Natural killer cell treated with Interleukin-12 subunit alpha and Interleukin-12 subunit beta and Interleukin-15 and Interleukin-18, amount 100 ng/mL, for 72 hours (primary cell): ENCODE measurements at regions not wholly inside any gene's neighbourhood (a gene's known extent, or its start where the extent isn't known, plus 50 kb on each side); places are given as distances from the start of the nearest gene placed in this dataset.
"Not testable (repeated sequence)": the region's sequence is repeated elsewhere in the genome, so short reads cannot be mapped to it uniquely, and the experiment has no call there.

Experiments
- ATAC-seq, 2 donors: fragments of 150-1000 bp; cut with Tn5 transposase in 1 of 2; sonication (Bioruptor Pico), chemical (Tn5 transposase) in 1 of 2; 2 replicates each; pipeline ENCODE4 v1.10.0; 2021
- DNase-seq: peaks from one replicate; pipeline ENCODE4 v3.0.0; 2022; ENCODE audit warnings: low spot score
- H3K27ac Mint-ChIP-seq, 2 donors: 1 replicate in 1 of 2; 2 replicates in 1 of 2; pipeline ENCODE4 v1.8.0; 2022; ENCODE audit warnings: mixed read lengths in 2 of 2, mild to moderate bottlenecking in 1 of 2, moderate library complexity in 1 of 2
- H3K27me3 Mint-ChIP-seq, 2 donors: 1 replicate in 1 of 2; 2 replicates in 1 of 2; pipeline ENCODE4 v1.8.0; 2022; ENCODE audit warnings: mixed read lengths in 2 of 2
- H3K36me3 Mint-ChIP-seq: one replicate; pipeline ENCODE4 v1.8.0; 2022; ENCODE audit warnings: mixed read lengths
- H3K4me1 Mint-ChIP-seq, 2 donors: 1 replicate in 1 of 2; 2 replicates in 1 of 2; pipeline ENCODE4 v1.8.0; 2022; ENCODE audit warnings: low read depth in 2 of 2, mixed read lengths in 2 of 2, mild to moderate bottlenecking in 1 of 2
- H3K4me3 Mint-ChIP-seq: one replicate; pipeline ENCODE4 v1.8.0; 2022; ENCODE audit warnings: mixed read lengths
- H3K9me3 Mint-ChIP-seq: 2 replicates; pipeline ENCODE4 v1.8.0; 2022; ENCODE audit warnings: mixed read lengths

- peaks cover 22 to 40% of the 10 kb centered on the region in 2 donors for H3K27me3 Mint-ChIP-seq
- no peak overlapping the region for H3K27ac Mint-ChIP-seq
These were observed 88.5 kb upstream of the ZBTB18 start for GRCh38 chr1:243962541-243962940.

GRCh38 chr1:243959998-243960397, 91.1 kb upstream of the ZBTB18 start:
- Mint-ChIP-seq H3K4me1 (no peaks in the 10 kb centered on the region), H3K27ac (no peak overlapping the region), H3K36me3 (no peaks in the 10 kb centered on the region), H3K4me3 (no peak overlapping the region), H3K9me3 (no peaks in the 10 kb centered on the region), H3K27me3 (peaks cover 19 to 48% of the 10 kb centered on the region in 2 donors)
- ATAC-seq: no peak
- DNase-seq: no peak

More at GRCh38 chr1:243962541-243962940, 88.5 kb upstream of the ZBTB18 start:
- DNase-seq (no peak), ATAC-seq (no peak)
- H3K9me3 Mint-ChIP-seq: no peaks in the 10 kb centered on the region
- no peaks in the 10 kb centered on the region for H3K4me1 Mint-ChIP-seq
- no peaks in the 10 kb centered on the region for H3K36me3 Mint-ChIP-seq
- H3K4me3 Mint-ChIP-seq: no peak overlapping the region

GRCh38 chr1:243957141-243957540, 93.9 kb upstream of the ZBTB18 start:
- ATAC-seq (no peak), DNase-seq (no peak)
- H3K9me3 Mint-ChIP-seq: no peaks in the 10 kb centered on the region
- no peak overlapping the region for H3K4me3 Mint-ChIP-seq
- H3K27ac Mint-ChIP-seq: no peak overlapping the region
- no peaks in the 10 kb centered on the region for H3K4me1 Mint-ChIP-seq
- no peaks in the 10 kb centered on the region for H3K36me3 Mint-ChIP-seq
- peaks cover 22 to 44% of the 10 kb centered on the region in 2 donors for H3K27me3 Mint-ChIP-seq

DNA sequence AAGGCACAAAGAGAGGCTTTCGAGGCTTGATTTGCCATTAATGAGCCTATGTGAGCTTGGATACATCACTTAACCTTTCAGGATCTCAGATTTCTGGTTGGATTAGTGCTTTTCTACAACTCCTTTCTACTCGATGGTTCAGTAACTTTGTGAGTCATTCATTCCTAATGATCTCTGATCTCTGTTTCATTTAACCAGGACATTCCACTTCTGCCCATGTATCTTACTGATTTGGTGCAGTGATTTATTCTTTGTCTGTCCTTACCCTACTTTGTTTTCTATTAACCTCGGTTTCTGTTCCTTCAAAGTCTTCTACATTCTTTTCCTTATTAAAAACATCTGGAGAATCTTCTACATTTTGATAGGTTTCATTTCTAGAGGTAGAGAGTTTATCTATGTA, 94.6 kb upstream of the ZBTB18 start:
- Mint-ChIP-seq H3K36me3 (no peaks in the 10 kb centered on the region), H3K9me3 (no peaks in the 10 kb centered on the region), H3K27me3 (peaks cover 24 to 39% of the 10 kb centered on the region in 2 donors), H3K4me1 (no peaks in the 10 kb centered on the region), H3K27ac (no peak overlapping the region), H3K4me3 (no peak overlapping the region)
- DNase-seq (no peak), ATAC-seq (no peak)

GRCh38 chr1:243951207-243951606, 99.9 kb upstream of the ZBTB18 start:
- H3K9me3 Mint-ChIP-seq, DNase-seq, H3K36me3 Mint-ChIP-seq, H3K4me1 Mint-ChIP-seq, ATAC-seq, H3K4me3 Mint-ChIP-seq, H3K27ac Mint-ChIP-seq: not testable (repeated sequence)
- H3K27me3 Mint-ChIP-seq: peaks cover 7 to 12% of the 10 kb centered on the region in 2 donors

GRCh38 chr1:243950166-243950565, 100.1 kb upstream of the AKT3 start:
- Mint-ChIP-seq H3K36me3 (no peaks in the 10 kb centered on the region), H3K27ac (no peak overlapping the region)

GRCh38 chr1:243946946-243947345, 96.9 kb upstream of the AKT3 start:
- no peaks in the 10 kb centered on the region for H3K9me3 Mint-ChIP-seq
- DNase-seq (no peak), ATAC-seq (peak; percentile 45 to 59)
- H3K27ac Mint-ChIP-seq: no peak overlapping the region
- no peaks in the 10 kb centered on the region for H3K4me1 Mint-ChIP-seq
- H3K4me3 Mint-ChIP-seq: no peak overlapping the region
- no peaks in the 10 kb centered on the region for H3K36me3 Mint-ChIP-seq
- H3K27me3 Mint-ChIP-seq: peaks cover 9 to 13% of the 10 kb centered on the region in 2 donors

More at GRCh38 chr1:243950166-243950565, 100.1 kb upstream of the AKT3 start:
- Mint-ChIP-seq H3K27me3 (peaks cover 7 to 14% of the 10 kb centered on the region in 2 donors), H3K4me3 (no peak overlapping the region), H3K4me1 (no peaks in the 10 kb centered on the region), H3K9me3 (no peaks in the 10 kb centered on the region)
- DNase-seq: no peak
- ATAC-seq: no peak

DNA sequence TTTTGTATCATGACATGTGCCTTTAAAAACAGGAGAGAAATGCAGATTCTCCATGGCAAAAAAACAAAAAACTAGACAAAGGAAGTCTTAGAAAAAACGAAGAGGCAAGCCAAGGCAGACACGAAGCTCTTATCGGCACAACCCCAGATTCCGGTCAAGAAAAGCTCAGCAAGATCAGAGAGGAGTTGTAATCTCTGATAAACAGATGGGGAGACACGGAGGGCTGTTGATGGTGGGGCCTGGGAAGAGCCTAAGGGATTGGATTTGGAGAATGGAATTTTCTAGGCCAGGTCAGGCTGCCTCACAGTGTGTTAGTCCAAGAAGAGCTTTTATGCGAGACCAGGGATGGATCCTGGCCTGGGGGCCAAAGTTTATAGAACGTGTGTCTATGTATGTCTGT, 96.2 kb upstream of the AKT3 start:
- DNase-seq (no peak), ATAC-seq (no peak)
- H3K36me3 Mint-ChIP-seq: no peaks in the 10 kb centered on the region
- H3K27ac Mint-ChIP-seq: no peak overlapping the region
- peaks cover 8 to 14% of the 10 kb centered on the region in 2 donors for H3K27me3 Mint-ChIP-seq
- no peak overlapping the region for H3K4me3 Mint-ChIP-seq
- H3K9me3 Mint-ChIP-seq: no peaks in the 10 kb centered on the region
- no peaks in the 10 kb centered on the region for H3K4me1 Mint-ChIP-seq

GRCh38 chr1:243945727-243946126, 95.7 kb upstream of the AKT3 start:
- ATAC-seq (no peak), DNase-seq (no peak)
- H3K4me1 Mint-ChIP-seq: no peaks in the 10 kb centered on the region
- H3K27ac Mint-ChIP-seq: no peak overlapping the region
- H3K27me3 Mint-ChIP-seq: peaks cover 8 to 14% of the 10 kb centered on the region in 2 donors
- no peaks in the 10 kb centered on the region for H3K9me3 Mint-ChIP-seq
- H3K4me3 Mint-ChIP-seq: no peak overlapping the region
- H3K36me3 Mint-ChIP-seq: no peaks in the 10 kb centered on the region

- Mint-ChIP-seq H3K27me3 (peaks cover 8 to 15% of the 10 kb centered on the region in 2 donors), H3K27ac (no peak overlapping the region), H3K36me3 (no peaks in the 10 kb centered on the region), H3K4me1 (no peaks in the 10 kb centered on the region), H3K4me3 (no peak overlapping the region), H3K9me3 (no peaks in the 10 kb centered on the region)
- DNase-seq: no peak
- ATAC-seq: no peak
These were observed 94.6 kb upstream of the AKT3 start for GRCh38 chr1:243944429-243945160.

DNA sequence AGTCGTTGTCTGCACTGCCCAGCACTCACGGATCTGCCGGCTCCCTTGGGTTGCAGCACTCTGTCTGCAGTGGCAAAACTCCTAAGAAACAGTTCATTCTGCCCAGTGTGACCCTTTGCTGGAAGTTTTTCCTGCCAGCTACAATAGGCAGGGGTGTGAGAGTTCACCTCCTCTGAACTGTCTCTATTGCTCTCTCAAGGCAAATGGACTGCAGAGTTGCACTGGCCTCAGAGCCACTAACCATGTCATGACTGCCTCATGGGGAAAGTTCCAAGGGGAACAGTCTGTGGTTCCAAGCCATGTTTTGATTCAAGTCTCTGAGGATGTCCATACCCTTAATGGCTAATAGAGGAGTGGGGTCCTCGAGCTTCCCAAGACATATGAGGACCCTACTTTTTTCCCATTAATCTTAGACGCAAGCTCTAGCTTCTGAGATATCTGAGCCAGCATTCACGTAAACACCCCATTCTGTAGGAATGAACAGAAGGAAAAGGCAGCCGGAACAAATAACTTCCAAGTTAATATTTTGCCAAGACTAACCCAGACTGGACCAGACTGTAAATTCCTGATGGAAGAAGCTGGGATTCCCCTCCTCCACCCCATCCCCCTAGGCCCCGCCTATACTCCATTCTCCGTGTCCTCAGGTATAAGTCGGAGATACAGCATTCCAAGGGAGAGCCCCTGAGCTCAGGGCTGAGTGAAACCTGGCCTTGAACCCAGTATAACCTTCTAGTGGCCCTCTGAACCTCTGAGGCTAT, 93.8 kb upstream of the AKT3 start:
- no peak overlapping the region for H3K4me3 Mint-ChIP-seq
- no peak for ATAC-seq
- H3K9me3 Mint-ChIP-seq: no peaks in the 10 kb centered on the region
- H3K36me3 Mint-ChIP-seq: no peaks in the 10 kb centered on the region
- peaks cover 5 to 6% of the 10 kb centered on the region in 2 donors for H3K4me1 Mint-ChIP-seq
- H3K27ac Mint-ChIP-seq: no peak overlapping the region
- no peak for DNase-seq
- H3K27me3 Mint-ChIP-seq: peaks cover 12 to 22% of the 10 kb centered on the region in 2 donors

DNA sequence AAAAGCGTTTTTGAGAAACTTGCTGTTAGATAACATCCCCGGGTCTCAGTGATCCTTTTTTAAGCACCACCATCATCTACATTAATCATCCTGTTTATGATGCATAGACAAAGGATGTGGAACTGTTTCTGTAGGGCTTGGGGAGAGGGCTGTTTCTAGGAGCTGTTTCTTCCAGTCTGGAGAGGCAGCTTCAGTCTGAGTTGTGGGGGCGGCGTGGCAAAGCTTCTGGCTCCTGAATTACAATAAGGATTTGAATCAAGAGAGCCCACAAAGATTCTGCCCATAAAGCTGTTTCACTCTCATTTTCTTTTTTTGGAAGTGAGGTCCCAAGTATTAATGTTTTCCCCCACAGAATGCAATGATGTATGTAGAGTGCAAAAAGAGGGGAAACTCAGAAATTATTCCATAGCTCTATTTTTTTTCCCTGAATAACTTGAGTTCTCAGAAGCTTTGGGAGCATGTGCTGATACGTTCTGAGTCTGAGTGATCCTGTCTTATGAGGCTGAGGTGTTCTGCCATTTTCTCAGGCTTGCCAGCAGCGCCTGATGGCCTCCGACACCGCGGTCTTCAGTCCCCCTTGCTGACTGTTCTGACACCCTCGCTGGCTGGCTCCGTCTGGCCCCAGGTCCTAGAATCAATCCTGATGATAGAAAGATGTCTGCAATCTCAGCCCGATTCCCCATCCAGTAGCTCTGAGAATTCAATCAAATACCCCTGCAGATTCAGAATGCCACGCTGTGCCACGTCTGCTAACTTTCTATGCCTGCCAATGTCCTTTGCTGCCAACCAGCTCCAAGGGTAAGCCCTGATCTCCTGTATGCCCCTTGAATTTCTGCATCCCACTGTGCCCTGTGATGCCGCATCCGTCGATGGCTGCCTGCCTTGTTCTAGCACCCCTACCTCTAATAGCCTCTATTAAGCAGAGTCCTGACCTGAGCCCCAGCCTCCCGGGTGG, 92.4 kb upstream of the AKT3 start:
- H3K27me3 Mint-ChIP-seq: peaks cover 12 to 23% of the 10 kb centered on the region in 2 donors
- ATAC-seq: peak in 1 of 2 donors; percentile 7
- no peaks in the 10 kb centered on the region for H3K36me3 Mint-ChIP-seq
- DNase-seq: no peak
- peaks cover 5 to 10% of the 10 kb centered on the region in 2 donors for H3K4me1 Mint-ChIP-seq
- no peak overlapping the region for H3K4me3 Mint-ChIP-seq
- H3K9me3 Mint-ChIP-seq: no peaks in the 10 kb centered on the region
- H3K27ac Mint-ChIP-seq: no peak overlapping the region

- H3K4me3 Mint-ChIP-seq: no peak overlapping the region
- no peaks in the 10 kb centered on the region for H3K9me3 Mint-ChIP-seq
- DNase-seq (no peak), ATAC-seq (no peak)
- H3K27ac Mint-ChIP-seq: no peak overlapping the region
- peaks cover 11 to 33% of the 10 kb centered on the region in 2 donors for H3K27me3 Mint-ChIP-seq
- peaks cover 5 to 10% of the 10 kb centered on the region in 2 donors for H3K4me1 Mint-ChIP-seq
- H3K36me3 Mint-ChIP-seq: no peaks in the 10 kb centered on the region
These were observed 90.4 kb upstream of the AKT3 start for GRCh38 chr1:243940451-243940850.
